SH-SY5Y (cell line): ENCODE measurements at regions not wholly inside any gene's neighbourhood (a gene's known extent, or its start where the extent isn't known, plus 50 kb on each side); places are given as distances from the start of the nearest gene placed in this dataset.

Source experiments
- GATA2 ChIP-seq: IDR thresholded peaks from 2 replicates; pipeline ENCODE4 v1.6.1; 2011; ENCODE audit warnings: mild to moderate bottlenecking, low read depth, low read length
- GATA3 ChIP-seq: IDR thresholded peaks from 2 replicates; pipeline ENCODE4 v1.6.1; 2011; ENCODE audit warnings: low read depth, mild to moderate bottlenecking, low read length, moderate library complexity

DNA sequence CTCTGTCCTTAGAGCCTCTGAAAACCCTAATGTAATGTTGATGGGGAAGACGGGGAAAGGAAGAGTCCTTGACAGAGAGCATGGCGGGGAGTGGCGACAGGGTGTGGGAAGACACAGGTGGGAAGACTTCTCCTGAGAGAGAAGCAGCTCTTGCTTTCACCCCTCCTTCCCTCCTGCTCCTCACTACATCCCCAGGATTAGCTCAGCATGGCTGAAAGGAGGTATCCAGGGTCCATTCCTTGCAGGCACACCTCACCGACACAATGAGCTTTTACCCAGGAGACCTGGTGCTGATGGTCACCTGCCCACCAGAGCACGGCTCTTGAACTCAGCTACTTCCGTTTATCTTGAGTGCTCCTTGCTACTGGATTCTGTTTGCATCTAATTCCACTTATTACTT is 469.3 kb downstream of the CDH26 start:
- no peak for TF ChIP-seq GATA3
- TF ChIP-seq GATA2, result no peak

DNA sequence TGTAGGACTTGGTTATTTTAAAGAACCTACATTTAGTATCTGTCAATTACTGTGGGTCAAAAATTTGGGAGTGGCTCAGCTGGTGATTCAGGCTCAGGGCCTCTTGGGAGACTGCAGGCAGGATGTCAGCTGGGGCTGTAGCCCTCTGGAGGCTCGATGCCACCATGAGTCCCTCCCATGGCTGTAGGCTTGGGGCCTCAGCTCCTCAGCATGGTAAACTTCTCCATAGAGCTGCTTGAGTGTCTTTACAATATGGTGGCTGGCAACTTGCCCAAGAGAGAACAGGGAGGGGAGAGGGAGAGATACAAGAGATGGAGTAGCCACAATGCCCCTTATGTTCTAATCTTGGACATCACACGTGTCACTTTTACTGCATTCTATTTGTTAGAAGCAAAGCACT is 470.4 kb downstream of the CDH26 start:
- TF ChIP-seq GATA2 (no peak), GATA3 (no peak)

DNA sequence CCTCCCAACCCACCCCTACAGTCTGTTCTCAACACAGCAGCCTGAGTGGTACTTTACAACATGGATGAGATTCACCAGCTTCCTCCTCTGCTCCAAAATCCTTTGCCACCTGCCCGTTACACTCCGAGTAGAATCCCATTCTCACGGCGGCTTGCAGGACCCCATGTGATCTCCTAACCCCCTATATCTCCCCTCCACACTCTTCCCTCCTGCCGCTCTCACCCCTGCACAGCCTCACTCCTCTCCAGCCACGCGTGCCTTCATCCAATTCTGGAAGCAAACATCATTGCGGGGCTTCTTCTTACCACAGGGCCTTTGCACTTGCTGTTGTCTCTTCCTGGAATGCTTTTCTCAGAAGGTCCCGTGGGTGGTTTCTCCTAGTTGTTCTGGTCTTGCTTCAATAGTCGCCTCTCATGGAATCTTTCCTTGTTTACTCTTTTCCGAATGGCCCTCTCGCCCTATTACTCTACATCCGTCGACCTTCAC is 472.3 kb downstream of the CDH26 start:
- TF ChIP-seq GATA3, result no peak
- no peak for TF ChIP-seq GATA2

DNA sequence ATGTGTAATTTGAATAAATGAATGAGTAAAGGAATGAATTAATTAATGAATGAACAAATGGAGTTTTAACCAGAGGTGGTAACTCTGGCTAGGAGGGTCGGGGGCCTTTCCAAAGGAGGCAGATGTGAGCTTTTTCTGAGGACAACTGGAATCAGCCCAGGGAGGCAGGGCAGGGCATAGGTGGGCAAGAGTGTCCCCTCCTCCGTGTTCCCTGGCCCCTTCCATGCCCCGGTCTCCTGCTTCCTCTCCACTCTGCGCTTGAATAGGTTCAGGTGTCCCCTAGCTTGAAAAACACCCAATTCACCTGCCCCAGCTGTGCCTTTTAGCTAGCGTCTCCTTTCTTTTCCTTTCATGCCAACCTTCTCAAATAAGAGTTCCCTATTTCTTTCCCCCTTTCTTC is 473.1 kb downstream of the CDH26 start:
- TF ChIP-seq GATA2 (no peak), GATA3 (no peak)

DNA sequence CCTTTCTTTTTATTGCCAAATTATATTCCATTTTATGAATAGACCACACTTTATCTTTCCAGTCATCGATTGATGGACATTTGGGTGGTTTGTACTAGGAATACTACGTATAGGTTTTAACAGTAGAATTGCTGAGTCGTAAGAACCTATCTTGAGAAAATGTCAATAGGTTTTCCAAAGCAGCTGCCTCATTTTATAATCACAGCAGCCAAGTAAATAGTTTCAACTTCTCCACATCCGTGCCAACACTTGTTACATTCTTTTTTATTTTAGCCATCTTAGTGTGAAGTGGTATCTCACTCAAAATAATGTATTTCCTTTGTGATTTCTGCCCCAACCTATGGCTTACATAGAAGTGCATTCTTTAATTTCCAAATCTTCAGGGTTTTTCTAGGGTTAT is 479.2 kb downstream of the CDH26 start:
- no peak for TF ChIP-seq GATA3
- TF ChIP-seq GATA2, result no peak

DNA sequence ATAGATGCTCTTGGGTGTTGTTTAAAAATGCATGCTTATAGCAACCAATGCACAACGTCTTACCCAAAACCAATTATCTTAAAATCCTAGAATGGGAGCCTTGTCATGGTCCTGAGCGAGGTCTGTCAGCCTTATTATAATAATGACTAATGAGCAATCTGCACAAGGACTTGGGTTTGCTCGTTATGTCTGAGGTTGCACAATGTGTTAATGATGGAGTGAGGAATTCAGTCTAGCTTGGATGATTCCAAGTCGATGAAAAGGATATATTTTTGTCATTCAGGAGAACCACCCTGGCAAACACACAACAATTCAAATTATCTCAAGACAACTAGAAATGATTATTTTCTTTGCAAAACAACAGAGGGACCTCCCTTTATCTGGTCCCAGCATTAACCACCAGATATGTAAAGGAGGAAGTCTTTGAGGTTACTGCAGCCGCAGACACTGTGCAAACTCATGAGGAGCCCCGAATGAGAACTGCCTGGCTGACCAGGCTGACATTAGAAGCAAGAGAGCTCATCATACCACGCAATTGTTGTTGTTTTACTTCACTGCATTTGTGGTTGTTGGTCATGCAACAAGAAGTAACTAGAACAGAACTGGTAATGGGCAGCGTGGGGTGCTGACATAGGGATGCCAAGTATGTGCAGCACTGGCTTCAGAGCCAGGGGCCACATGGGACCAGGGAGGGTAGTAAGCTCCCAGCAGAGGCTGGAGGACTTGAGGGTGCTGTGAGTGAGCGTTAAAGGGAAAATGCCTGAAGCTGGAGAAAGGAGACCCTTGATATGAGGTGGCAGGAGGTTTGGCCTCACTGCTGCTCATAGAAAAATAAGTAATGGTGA is 488.3 kb downstream of the CDH26 start:
- TF ChIP-seq GATA3, result no peak
- no peak for TF ChIP-seq GATA2

DNA sequence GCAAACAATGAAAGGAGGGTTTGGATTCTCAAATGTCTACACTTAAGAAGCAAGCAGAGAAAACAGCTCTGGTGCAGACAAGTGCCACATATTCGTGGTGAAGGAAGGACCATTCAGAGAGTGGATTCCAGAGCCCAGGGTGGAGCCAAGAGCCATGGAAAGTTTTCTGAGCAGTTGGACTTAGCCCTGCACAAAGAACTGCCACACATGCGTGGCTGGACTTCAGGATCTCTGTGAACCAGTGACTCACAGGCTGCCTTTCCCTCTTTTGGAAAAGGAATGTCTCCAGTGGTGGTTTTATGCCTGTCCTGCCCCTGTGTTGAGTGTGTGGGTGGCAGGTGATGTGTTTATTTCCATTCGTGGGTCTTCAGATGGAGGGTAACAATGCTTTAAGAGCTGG is 489.5 kb downstream of the CDH26 start:
- TF ChIP-seq GATA3 (no peak), GATA2 (no peak)

DNA sequence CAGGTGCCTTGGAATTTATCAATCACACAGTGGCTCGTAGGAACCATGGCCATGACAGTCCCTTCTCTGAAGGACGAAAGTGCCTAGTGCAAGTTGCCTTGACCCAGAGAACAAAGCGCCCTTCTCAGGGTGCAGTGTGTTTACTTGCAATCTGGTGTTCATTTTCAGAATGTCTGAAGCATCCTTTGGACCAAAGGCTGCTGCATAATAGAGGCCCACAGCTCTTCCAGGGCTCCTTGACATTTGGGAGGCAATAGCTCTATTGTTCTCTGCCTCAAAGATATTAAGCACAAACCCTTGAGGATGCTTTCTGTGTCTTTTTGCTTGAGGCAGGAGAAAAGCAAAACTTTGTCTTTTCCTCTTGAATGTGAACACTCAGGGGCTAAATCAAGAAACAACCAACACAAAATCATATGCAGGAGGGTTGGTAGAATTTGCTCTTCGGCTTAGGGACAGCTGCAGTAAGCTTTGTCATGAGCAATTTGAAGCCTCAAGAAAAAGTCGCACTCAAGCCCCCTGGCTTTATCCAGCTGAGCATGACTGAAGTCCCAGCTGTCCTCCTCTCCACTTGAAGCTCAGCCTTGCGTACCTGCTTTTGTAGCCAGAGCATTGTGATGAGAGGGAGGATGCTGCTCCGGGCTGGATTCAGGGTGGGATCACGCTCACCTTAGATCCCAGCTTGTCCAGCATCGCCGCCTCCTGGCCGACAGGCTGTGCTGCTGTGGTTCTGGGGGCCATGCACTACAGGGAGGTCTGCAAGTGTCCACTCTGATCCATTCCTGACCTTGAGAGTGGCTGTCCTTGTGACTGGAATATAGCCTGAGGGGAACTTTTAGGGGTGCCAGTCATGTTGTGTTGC is 495.4 kb downstream of the CDH26 start:
- TF ChIP-seq GATA2, result no peak
- no peak for TF ChIP-seq GATA3

DNA sequence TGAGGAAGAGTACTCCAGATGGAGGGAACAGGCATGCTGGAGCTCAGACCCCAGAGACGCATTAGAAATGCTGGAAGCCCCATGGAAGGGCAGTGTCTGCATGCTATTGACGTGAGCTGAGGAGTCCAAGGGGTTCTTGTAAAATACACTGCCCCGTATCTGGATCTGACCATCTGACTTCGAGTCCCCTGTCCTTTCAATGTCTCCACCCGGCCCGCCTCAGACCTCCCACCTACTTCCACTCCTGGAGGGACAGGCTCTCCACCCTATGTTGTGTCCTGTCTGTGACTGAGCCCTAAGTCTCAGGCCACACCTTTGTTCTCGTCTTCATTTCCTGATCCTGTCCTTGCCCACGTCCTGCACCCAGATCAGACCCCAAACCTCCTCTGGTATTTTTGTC is 496.3 kb downstream of the CDH26 start:
- TF ChIP-seq GATA2, result no peak
- no peak for TF ChIP-seq GATA3

DNA sequence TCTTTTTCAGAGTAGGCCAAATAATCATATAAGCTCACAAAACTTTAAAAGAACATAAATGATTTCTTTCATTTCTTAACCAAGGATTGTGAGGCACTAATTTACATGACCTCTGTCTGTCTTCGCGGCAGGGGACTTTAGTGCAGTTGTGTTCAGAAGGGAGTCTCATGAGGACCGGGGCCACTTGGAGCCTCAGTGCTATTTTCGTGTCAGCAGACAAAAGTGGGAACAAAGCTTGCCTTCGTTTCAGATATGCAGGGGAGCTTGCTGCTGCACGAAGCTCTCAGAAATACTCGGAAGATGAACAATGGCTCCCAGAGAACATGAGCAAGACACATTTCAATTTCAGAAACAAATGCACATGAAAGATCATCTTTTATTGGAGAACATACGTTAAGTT is 497.0 kb downstream of the CDH26 start:
- no peak for TF ChIP-seq GATA3
- TF ChIP-seq GATA2, result no peak

DNA sequence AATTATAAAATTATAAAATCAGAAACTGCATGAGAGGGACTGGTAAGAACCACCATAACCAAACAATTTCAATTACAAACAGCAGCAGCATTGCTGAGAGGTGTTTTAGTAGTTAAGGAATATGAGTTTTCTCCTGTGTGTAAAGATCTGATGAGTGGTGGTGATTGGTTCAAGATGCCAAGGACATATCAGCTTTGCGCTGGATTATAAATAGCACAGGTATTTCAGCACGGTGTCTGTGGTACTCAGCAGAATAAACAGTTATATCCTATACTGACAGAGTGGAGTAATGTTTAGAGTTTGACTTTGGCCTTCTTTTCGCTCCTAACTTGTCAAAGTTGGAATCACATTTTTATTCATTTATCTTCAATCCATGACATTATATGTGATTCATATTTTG is 501.0 kb downstream of the CDH26 start:
- TF ChIP-seq GATA3 (no peak), GATA2 (no peak)

DNA sequence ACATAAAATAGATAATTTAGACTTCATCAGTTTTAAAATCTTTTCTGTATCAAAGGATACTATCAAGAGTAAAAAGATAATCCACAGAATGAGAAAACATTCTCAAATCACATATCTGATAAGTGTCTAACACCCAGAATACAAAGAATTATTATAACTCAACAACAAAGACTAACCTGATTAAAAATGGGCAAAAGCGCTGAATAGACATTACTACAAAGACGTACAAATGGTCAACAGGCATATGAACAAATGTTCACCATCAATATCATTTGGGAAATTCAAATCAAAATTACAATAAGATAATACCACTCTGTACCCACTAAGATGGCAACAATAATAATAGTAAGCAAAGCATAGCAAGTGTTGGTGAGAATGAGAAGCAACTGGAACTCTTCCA is 503.8 kb downstream of the CDH26 start:
- no peak for TF ChIP-seq GATA3
- TF ChIP-seq GATA2, result no peak

DNA sequence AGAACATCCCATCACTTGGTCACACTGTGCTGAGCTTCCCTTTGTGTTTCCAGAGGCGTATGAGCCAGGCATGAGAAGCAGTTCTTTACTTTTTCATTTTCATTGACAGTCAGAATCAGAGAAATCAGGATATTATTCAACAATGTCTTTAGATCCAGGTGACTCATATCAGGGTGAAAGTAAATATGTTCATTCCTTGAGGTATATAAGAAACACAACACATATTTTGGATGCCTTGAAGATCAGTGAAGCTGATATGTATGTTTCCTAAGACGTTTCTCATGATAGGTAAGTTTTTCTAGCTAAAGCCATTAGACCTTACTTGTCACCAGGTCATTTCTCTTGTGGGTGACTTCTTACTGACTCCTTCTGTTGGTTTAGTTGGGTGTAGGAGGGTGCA is 505.6 kb downstream of the CDH26 start:
- TF ChIP-seq GATA2, result no peak
- no peak for TF ChIP-seq GATA3

DNA sequence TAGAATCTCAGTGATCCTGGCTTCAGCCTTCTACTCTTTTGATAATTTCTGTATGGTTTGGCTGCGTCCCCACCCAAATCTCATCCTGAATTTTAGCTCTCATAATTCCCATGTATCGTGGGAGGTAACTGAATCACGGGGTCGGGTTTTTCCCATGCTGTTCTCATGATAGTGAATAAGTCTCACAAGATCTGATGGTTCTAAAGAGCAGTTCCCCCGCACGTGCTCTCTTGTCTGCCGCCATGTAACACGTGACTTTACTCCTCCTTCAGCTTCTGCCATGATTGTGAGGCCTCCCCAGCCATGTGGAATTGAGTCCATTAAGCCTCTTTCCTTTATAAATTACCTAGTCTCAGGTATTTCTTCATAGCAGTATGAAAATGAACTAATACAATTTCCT is 507.2 kb downstream of the CDH26 start:
- TF ChIP-seq GATA2 (no peak), GATA3 (no peak)

DNA sequence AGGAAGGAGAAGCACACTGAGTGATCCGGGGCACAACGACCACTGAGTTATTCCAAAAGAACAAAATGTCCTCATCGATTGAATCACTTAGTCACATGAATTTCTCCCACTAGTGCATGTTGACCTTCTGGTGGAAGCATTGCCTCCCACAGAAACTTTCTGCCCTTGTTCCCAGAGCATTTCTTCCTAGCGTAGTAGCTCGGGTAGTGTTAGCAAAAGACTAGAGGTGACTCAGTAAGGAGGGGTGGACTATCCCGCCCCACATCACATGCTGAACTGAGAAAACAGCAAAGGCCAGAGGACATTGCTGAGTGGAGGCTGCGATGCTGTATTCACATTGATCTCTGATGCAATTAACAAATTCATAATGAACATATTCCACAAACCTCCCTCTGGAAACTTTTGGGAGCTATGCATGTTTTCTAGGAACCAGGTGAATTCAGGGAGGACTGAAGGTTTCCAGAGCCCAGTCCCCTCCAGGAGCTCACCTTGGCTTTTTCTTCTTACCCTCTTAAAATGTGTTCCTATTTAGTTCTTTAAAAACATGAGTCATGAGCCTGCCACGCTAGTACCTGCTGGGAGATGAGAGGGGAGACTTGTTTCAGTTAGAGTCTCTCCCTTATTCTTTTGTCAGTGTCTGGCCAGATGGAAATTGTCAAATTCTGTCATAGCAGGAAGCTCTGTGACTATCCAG is 507.9 kb downstream of the CDH26 start:
- no peak for TF ChIP-seq GATA3
- TF ChIP-seq GATA2, result no peak
